ENCODE measurements at regions not wholly inside any gene's neighbourhood (a gene's known extent, or its start where the extent isn't known, plus 50 kb on each side); places are given as distances from the start of the nearest gene placed in this dataset.
"Not testable (repeated sequence)": the region's sequence is repeated elsewhere in the genome, so short reads cannot be mapped to it uniquely, and the experiment has no call there.

DNA sequence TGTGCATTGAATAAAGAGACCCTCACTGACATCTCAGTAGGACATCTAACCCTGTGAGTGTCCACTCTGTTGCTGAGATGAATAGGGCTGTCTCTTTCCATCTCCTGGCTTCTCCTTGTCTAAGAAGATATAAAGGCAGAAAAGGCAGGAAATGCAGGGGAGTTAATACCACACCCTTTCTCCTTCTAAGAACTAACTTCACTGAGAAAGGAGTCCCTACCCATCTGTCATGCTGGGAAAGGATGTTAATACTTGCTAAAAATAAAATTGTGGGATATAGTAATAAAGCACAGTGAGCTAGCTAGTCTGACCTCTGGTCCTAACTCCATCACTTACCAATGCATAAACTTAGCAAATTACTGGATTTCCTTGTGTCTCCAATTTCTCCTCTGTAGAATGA lies 213.9 kb upstream of the FIGN start:
- no peak for DNase-seq (ENCODE audit: low spot score)

DNA sequence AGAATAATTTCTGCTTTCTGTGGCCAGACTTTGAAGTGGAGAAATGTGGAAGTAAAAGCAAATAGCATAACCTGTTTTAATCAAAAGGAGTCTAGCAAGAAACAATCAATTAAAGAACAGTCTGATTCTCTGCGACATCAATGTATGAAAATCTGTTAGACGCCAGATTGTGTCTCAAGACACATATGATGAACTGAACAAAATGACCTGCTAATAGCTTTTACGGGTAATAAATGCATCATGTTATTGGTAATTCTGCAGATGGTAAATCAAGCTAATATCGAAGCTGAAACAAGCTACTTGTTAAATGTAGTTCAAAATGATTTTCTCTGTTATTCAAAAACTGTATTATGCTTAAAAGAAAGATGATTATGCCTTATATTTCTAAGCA lies 208.5 kb upstream of the FIGN start:
- no peak for DNase-seq (ENCODE audit: low spot score)

DNA sequence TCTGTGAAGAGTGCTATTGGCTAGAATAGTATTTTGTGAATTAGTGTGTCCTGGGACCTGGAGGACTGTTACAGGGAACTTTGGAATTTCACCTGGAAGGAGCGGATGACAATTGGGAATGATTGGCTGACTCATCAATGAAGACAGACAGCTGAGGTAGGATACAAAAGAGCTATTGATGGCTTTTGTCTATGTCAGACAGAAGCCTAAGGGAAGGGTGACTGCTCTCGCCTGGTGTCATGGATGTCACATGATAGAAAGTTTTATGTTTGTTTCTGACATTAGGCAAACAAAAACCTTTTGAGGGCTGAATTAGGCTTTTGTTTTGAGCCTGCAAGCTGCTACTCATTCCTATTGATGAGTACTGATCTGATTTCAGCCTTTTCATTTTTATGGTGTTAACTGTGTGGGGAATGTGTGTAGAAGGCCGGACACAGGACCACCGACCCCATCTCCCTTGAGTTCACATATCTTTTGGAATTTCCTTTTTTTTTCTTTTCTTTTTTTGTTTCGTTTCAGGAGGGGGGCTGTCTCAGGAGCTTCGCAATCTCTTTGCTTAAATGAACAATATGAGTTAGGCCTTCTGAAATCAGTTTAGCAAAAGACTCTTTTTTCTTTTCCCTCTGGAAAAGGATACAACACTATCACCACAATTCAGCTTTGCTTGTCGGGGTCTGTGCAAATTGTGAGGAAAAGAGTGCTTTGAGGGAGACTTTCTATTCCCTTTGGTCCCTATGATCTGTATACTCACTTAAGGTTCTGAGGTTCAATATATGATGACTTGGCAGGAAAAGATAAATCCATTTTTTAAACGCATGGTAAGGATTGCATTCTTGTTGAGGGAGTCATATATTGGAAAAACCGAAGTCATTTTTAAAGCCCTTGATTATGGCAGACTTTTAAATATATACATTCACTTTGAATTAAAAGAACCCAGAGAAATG lies 207.9 kb upstream of the FIGN start:
- DNase-seq (ENCODE audit: low spot score) = no peak

GRCh38 chr2:163934131-163934530 lies 198.3 kb upstream of the FIGN start:
- DNase-seq (ENCODE audit: low spot score) = no peak

DNA sequence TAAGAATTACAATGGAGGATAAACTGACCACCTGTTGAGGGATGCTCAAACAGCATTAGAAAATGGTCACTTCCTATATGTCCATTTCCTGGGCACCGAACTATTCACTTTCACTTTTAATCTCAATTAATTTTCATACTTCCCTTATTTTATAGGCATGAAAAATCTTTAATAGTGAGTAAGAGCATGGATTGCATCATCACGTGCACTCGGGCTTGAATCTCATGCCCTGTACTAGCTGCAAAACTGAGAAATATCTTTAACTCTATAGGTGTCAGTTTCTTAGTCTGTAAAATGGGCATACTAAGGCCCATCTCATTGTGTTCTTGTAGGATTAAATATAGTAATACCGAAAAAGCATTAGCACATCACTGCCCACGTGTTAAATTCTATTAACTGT lies 183.9 kb upstream of the FIGN start:
- DNase-seq (ENCODE audit: low spot score) = no peak

DNA sequence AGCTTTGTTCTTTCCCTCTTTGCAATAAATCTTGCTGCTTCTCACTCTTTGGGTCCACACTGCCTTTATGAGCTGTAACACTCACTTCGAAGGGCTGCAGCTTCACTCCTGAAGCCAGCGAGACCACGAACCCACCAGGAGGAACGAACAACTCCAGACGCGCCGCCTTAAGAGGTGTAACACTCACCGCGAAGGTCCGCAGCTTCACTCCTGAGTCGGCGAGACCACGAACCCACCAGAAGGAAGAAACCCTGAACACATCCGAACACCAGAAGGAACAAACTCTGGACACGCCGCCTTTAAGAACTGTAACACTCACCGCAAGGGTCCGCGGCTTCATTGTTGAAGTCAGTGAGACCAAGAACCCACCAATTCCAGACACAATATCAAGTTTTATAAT lies 178.7 kb upstream of the FIGN start:
- DNase-seq (ENCODE audit: low spot score) = not testable (repeated sequence)

- DNase-seq (ENCODE audit: low spot score) = not testable (repeated sequence)
Observed at GRCh38 chr2:163913532-163913944, 177.7 kb upstream of the FIGN start.

GRCh38 chr2:163909411-163910080 lies 173.7 kb upstream of the FIGN start:
- DNase-seq (ENCODE audit: low spot score) = no peak

DNA sequence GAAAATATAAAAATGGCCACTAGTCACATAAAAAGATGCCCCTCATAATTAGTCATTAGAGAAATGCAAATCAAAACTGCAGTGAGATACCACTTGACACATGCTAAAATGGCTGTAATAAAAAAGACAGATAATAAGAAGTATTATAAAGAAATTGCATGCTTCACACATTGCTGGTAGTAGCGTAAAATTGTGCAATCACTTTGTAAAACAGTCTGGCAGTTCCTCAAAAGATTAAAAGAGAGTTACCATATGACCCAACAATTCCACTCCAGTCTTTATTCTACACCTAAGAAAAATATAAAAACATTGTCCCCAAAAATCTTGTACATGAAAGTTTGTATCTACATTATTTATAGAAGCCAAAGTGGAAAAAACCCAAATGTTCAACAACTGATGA lies 170.6 kb upstream of the FIGN start:
- DNase-seq (ENCODE audit: low spot score) = no peak

DNA sequence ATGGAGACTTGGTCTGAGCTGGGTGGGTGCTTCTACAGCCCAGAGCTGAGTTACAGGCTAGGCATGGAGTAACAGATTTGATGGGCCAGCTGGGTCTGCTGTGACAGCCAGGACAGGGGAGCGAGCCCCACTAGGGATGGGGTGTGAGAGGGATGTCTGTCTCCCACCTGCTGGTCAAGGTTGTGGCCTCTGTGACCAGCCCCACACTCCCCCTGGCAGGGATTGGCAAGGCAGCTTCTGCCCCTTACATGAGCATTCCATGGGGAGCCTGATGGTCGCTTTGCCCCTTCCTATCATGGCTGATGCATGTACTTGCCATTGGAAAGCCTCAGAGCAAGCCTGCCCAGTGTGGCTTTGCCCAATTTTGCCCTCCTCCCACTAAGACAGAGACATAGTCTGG lies 162.0 kb upstream of the FIGN start:
- DNase-seq (ENCODE audit: low spot score) = no peak

- not testable (repeated sequence) for DNase-seq (ENCODE audit: low spot score)
Observed at GRCh38 chr2:163893444-163893843, 157.6 kb upstream of the FIGN start.

GRCh38 chr2:163888591-163888990 lies 152.8 kb upstream of the FIGN start:
- DNase-seq (ENCODE audit: low spot score) = no peak

DNA sequence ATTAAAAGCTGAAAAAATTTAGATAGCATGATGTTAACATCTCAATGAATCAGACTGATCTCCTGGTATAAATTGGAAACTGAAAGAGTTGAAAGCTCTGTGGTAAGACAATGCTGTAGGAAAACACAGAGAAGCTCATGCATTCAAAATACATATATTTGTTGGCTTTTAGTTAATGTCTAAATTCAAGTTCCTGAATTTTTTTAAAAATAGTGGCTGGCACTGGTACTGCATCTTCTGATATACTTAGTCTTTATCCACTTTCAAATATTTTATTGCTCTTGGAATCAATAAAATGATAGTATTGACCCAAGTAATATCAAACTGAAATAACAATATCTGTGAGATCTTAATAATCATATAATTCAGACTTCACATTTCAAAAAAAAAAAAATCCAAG lies 151.4 kb upstream of the FIGN start:
- DNase-seq (ENCODE audit: low spot score) = peak; percentile 3

DNA sequence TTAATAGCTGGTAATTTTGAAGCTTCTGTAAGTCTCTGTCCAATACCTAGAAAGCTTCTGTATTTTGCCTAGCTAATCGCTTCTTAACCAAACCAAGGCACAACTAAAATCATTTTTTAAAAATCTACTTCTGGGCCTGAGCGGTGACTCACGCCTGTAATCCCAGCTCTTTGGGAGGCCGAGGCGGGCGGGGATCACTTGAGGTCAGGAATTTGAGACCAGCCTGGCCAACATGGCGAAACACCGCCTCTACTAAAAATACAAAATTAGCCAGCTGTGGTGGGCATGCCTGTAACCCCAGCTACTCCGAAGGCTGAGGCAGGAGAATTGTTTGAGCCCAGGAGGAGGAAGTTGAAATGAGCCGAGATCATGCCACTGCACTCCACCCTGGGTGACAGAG lies 148.6 kb upstream of the FIGN start:
- no peak for DNase-seq (ENCODE audit: low spot score)

DNA sequence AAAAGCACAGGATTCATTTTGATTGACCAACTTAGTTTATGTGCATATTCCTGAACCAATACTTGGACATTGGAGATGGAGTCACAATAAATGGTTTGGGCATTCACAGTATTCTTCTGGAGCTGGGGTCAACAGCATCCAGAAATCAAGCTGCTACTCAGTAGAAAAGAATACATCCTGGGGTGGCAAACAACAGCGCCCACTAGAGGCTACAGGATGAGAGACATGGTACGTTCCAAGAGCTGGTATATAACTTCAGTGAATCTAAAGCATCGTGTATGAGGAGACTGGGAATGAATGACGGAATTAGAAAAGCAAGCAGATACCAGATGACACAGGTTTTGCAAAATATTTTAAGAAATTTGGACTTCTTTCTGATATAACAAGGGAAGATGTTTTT lies 142.9 kb upstream of the FIGN start:
- peak; percentile 63 for DNase-seq (ENCODE audit: low spot score)

DNA sequence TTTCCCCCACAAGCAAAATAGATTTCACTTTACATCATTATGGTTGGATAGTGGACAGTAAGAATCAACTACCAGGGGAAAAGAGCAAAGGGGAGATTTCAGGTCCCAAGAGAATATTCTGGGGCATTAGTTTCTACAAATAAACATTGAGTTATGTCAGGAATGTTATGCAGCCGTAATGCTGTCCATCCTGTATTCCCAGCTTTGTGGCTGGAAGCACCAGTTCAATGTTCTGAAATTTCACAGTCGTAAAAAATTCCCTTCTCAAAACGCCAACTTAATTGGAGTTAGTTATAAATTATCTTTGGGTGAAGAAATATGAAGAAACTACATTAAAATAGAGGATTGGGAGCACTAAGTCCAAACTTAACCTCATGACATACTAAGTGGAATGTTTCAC lies 141.5 kb upstream of the FIGN start:
- DNase-seq (ENCODE audit: low spot score) = no peak

- no peak for DNase-seq (ENCODE audit: low spot score)
Observed at GRCh38 chr2:163863073-163863472, 127.3 kb upstream of the FIGN start.

DNA sequence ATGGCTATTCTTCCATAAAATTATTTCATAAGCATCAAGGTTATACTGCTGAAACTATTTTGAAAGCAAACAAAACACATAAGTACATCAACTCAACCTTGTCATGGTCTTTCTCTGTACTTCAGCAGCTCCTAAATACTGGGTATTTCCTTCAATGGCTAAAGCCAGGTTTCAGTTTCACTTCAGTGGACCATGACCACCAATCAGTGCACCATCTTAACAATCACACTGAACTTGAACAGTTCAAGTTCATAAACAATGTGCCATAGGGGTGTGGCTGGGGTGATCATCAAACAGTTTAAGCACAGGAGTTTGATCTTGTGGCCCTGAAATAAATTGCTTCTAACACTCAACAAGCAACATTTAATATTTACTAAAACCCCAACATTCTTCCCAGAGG lies 124.1 kb upstream of the FIGN start:
- DNase-seq (ENCODE audit: low spot score) = no peak

DNA sequence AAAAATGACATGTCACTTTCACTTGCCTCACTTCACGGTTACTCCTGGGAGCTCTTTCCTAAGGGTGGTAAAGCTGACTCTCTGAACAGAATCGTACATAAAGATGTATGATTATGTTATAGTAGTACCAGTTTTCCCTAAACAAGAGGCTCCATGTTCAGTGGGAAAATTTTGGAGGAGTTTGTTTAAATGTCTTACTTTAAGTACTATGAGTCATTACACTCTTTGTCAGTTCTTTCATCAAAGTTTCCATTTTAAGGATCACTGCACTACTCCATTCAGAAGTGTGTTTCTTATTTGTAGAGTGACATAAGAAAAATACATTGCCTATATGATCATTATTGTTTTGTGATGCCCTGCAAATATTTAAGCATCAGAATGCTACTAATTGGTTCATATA lies 121.1 kb upstream of the FIGN start:
- DNase-seq (ENCODE audit: low spot score) = no peak

GRCh38 chr2:163852616-163853015 lies 116.8 kb upstream of the FIGN start:
- DNase-seq (ENCODE audit: low spot score) = no peak

- DNase-seq (ENCODE audit: low spot score) = no peak
Observed at GRCh38 chr2:163849756-163850435, 114.1 kb upstream of the FIGN start.

- no peak for DNase-seq (ENCODE audit: low spot score)
Observed at GRCh38 chr2:163838890-163839289, 103.1 kb upstream of the FIGN start.

- DNase-seq (ENCODE audit: low spot score) = no peak
Observed at GRCh38 chr2:163836167-163836566, 100.4 kb upstream of the FIGN start.
